Stimulated activated CD4-positive, alpha-beta T cell treated with anti-CD3 and anti-CD28 coated beads, TNF-alpha, amount 100 ng/mL, for 24 hours (primary cell): ENCODE measurements at regions not wholly inside any gene's neighbourhood (a gene's known extent, or its start where the extent isn't known, plus 50 kb on each side); places are given as distances from the start of the nearest gene placed in this dataset.
"Not testable (repeated sequence)": the region's sequence is repeated elsewhere in the genome, so short reads cannot be mapped to it uniquely, and the experiment has no call there.

Source experiments
- DNase-seq, 3 experiments: peaks; one replicate each; pipeline ENCODE4 v3.0.0-alpha.2; 2020; ENCODE audit warnings: low read depth in 3 of 3

DNA sequence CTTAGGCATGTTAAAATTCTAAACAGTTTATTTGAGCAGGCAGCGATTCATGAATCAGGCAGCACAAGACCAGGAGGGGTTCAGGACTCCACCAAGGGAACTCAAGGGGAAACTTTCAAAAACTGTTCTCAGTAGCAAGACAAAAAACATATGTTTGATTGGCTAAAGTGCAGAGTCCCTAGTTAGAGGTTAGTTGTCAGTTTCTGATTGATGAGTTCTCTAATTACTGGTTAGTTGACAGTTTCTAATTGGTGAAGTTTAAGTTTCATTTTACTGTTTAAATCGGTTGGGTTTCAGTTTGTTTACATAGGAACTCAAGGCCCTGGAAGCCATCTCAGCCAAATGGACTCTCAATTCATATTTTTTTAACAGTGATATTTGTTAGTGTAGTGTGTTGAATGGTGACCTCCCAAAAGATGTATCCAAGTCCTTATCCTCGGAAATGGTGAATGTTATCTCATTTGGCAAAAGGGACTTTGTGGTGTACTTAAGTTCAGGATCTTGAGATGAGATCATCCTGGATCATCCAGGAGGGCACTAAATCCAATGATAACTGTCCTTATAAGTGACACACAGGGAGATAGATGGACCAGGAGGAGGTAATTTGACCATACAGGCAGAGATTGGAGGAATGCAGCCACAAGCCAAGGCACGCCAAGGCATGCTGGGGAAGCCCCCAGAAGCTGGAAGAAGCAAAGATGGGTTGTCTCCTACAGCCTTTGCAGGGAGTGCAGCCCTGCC, 219.2 kb upstream of the RAI14 start:
- no peak for DNase-seq

DNA sequence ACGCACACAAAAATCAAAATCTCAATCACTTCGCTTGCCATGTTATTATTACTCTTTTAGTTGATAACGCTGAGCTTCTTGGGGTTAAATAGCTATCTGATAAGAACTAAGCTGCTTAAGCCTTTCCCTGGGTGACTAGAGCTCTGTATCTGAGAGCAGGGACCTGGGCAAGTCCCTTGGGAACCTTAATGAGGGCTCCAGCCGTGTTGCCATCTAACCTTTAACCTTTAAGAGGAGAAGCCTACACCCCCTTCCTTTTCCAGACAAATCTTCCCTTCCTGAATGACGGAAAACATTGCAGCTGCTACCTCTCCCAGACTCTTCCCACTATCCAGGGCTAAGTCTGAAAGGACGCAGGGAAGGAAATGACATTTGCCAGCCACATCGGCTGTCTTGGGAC, 216.5 kb upstream of the RAI14 start:
- DNase-seq = no peak

DNA sequence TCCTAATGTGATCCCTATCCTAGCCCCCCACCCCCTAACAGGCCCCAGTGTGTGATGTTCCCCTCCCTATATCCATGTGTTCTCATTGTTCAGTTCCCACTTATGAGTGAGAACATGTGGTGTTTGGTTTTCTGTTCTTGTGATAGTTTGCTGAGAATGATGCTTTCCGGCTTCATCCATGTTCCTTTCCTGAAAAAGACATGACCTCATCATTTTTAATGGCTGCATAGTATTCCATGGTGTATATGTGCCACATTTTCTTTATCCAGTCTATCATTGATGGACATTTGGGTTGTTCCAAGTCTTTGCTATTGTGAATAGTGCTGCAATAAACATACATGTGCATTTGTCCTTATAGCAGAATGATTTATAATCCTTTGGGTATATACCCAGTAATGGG, 214.4 kb upstream of the RAI14 start:
- DNase-seq = not testable (repeated sequence)

DNA sequence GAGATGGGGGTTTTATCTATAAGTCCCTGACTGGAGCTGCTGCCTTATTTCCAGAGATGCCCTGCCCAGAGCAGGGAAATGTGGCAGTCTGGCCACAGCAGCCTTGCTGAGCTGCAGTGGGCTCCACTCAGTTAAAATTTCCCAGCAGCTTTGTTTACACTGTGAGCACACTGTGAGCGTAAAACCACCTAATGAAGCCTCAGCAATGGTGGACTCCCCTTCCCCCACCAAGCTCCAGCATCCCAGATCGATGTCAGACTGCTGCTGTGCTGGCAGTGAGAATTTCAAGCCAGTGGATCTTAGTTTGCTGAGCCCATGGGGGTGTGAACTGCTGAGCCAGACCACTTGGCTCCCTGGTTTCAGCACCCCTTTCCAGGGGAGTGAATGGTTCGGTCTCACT, 208.7 kb upstream of the RAI14 start:
- DNase-seq = no peak

DNA sequence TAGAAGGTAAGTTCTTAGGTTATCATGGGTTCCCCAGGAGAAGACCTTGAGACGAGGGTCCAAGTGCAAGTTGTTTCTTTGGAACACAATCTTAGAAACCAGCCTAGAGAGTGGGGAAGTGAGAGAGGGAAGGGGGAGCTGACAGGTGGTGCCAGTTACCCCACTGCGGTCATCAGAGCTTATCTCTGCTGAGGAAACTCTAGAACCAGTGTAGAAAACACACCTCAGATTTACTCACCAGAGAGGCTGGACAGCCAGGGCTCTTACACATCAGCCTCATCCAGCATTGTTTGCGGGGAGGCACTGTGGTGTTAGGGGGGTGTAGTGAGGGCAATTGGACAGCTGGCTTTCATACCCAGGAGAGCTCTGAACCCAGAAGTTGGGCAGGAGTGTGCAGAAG, 206.5 kb upstream of the RAI14 start:
- DNase-seq = no peak

DNA sequence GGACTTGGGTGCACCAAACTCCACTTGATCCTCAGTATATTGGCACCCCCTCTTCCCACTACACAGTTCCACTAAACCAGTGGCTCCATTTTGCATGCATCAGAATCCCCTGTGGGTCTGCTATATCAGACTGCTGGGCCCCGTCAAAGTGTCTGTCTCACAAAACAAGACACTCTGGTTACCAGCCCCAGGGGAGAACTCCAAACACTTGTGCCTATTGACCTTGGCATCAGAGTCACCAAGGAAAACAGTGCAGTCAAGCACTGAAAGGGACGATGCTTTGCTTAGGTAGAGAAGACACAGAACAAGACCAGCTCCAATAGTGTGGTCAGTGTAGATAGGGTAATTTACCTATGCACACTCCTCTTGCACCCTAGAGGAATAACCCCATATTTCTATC, 205.8 kb upstream of the RAI14 start:
- DNase-seq = no peak

DNA sequence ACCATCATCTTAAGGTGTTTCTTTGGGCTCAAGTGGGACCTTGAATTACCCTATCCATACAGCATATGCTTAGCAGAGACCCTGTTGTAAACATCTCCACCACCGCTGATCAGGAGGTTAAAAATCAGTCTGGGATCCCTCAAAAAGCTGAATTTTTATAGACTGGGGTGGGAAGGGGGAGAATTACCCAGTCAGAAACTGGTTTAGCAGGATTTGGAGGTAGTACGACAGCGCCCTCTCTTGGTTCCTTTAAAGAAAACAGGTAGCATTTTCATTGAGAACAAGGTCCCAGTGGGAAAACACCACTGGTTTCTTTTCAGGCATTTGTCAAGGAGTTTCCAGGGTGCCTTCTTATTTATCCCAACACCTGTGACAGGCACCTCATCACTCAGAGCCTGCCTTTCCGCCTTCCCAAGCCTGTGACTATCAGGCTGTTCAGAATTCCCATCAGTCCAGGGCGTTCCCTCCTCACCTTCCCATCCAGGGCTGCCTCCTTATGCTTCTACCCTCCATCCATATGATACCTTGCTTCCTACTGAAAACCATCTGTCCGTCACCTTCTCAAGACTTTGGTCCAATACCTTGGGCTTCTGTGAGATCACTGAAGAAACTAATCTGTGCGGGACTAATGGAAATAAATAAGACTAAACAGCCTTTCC, 203.8 kb upstream of the RAI14 start:
- DNase-seq = no peak

DNA sequence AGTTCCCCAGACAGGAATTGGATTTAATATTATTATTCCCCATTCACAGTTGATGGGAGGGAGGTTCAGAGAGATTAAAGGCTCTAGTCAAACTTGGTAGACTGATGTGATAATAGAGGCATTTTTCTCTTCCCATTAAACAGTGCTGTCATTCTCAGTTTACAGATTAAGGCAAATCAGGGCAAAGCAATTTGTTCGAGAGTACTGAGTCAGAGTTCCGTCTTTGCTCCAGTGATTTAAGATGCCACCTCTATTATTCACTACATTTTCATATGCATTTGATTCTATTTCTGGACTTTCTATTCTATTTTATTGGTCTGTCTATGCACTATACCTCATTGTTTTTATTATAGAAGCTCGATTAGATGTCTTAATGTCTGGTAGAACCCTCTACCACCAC, 201.0 kb upstream of the RAI14 start:
- DNase-seq = no peak

DNA sequence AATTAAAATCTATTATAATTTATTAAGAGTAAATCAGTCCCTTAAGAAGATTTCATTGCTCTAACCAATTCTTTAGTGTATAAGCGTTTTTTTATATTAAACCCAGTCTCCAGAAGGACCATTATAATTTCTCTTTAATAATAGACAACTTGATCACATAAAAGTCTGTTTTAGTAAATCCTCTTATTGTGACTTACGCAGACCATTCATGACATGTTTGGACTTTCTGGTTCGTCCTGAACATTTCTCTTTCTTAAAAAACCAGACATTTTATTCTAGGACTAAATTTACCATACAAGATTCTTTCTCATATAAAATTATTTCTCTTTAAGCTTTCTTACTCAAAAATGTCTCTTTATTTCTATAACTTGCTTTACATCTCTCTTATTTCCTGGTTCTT, 196.2 kb upstream of the RAI14 start:
- no peak for DNase-seq

DNA sequence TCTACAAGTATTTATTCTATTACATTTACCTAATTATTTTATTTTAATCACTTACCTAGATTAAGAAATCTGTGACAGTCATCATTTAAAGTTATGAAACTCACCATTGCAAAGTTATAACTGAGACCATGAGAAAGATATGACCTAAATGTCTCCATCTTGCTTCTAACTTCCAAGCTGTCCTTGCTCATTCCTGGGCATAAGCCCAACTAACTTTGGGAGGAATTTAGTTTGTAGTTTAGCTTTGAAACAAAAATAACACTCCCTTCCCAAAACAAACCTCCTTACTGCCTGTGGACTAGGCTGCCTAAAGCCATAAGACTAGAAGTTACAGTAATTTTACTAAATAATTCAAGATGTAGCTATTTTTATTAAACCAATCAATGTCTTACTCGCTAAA, 195.6 kb upstream of the RAI14 start:
- DNase-seq = no peak

DNA sequence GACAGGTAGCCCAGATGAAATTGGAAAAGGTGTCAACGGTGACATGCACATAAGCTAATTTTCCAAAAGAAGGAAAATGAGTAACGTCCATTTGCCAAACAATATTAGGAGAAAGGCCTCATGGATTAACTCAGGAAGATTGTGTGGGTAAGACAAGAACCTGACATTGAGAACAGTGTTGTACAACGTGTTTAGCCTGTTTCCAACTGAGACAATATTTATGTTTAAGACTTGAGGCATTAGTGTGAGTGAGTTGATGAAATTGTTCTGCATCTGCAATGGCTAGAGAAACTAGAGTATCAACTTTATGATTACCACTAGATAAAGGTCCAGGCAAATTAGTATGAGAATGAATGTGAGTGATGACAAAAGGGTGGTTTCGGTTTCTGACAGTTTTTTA, 191.3 kb upstream of the RAI14 start:
- DNase-seq = no peak

DNA sequence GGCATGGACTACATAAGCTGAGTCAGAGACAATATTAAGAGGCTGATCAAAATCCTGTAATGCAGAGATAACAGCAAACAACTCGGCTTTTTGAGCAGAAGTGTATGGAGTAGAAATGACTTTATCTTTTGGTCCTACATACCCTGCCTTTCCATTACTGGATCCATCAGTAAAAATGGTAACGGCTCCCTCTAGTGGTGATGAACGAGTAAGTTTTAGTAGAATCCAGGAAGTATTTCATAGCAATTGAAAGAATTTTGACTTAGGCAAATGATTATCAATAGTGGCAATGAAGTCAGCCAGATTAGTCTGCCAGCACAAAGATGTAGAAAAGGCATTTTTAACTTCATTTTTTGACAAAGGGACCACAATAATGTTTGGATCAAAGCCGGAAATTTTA, 190.8 kb upstream of the RAI14 start:
- DNase-seq = not testable (repeated sequence)

DNA sequence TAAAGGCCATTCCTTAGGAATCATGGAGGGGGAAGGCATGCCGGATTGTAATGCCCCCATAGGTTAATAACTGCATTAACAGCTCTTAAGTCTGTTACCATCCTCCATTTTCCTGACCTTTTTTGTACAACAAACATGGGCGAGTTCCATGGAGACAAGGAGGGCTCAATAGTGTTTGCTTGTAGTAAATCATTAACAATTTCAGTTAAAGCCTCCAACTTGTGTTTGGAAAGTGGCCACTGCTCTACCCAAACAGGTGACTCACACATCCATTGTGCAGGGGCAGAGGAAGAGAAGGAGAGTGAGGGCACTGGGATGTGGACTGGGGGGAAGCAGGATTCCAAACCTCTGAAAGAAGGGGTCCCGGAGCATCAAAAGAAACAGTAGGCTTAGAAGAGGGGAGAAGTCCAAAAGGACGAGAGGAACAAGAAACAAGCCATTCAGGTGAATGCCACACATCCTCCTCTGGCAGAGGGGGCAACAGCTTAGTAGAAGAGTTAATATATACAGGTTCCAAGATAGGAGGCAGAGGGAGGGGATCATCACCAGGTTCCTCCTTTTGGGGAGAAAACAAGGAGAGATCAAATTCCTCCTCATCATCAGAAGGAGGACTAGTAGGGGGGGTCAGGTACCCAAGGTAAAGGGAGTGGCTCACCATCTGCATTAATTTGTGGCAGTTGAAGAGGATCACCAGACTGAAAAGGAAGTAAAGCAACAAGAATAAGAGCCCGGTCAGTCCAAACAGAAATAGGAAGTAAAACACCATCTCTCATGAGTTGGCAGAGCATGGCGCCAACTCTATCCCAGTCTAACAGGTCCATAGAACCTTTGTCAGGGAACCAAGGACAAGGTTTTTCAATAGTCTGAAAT, 189.4 kb upstream of the RAI14 start:
- DNase-seq = not testable (repeated sequence)

DNA sequence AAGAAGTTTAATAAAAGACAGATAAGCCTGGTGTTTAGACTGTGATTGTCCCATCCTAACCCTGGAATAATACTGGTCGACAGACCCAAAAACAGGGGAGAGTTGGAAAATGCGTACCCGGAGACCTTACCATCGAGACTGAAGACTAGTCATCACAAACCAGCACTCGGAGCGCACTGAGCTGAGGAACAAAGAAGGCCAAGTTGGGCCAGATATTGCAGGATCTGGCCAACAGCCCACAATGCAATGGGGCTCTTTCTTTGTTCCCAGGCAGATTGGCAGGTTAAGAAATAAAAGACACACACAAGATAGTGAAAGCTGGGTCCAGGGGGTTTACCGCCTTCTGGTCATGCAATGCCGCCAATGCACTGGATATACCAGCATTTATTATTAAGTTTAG, 188.7 kb upstream of the RAI14 start:
- DNase-seq = no peak

DNA sequence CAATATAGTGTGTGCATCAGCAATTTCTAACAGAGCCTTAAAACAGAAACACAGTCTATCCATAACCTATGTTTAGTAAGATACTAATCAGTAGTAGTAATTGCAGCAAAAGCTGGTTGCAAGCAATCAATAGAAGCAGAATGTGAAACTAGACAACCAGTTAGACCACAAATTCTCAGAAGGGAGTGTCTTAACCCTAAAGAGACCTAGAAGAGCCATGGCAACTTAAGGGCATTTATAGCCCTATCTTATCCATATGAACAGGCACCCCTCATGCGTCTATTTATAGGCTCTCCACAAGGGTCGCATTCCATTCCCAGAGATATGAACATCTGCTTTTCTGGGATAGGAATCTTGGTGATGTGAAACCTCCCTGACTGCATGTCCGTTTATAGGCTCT, 188.1 kb upstream of the RAI14 start:
- DNase-seq = not testable (repeated sequence)

DNA sequence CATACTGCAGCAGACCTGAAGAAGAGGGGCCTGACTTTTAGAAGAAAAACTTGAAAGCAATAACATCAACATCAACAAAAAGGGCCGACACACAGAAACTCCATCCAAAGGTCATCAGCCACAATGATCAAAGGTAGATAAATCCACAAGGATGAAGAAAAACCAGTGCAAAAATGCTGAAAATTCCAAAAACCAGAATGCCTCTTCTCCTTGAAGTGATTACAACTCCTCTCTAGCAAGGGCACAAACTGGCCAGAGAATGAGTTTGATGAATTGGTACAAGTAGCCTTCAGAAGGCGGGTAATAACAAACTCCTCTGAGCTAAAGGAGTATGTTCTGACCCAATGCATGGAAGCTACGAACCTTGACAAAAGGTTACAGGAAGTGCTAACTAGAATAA, 186.2 kb upstream of the RAI14 start:
- no peak for DNase-seq

DNA sequence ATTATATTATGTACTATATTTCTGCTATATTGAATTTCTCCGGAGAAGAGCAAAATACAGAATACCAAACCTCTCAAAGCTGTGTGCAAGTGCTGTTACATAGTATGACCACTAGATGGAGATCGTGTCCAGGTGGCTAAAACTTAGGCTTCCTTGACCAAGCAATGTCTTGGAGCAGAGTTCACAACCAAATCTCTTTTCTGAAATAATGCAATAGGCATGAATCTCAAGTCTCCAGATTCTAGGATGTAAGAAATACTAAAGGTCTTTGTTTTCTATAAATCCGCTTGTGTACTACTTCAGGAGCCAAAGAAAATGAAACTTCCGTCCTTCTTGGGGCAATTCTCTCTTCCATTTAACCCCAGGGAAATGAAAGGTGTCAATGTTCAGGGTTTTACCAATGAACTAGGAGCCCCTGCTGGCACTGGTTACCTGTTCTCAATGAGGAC, 181.5 kb upstream of the RAI14 start:
- no peak for DNase-seq

DNA sequence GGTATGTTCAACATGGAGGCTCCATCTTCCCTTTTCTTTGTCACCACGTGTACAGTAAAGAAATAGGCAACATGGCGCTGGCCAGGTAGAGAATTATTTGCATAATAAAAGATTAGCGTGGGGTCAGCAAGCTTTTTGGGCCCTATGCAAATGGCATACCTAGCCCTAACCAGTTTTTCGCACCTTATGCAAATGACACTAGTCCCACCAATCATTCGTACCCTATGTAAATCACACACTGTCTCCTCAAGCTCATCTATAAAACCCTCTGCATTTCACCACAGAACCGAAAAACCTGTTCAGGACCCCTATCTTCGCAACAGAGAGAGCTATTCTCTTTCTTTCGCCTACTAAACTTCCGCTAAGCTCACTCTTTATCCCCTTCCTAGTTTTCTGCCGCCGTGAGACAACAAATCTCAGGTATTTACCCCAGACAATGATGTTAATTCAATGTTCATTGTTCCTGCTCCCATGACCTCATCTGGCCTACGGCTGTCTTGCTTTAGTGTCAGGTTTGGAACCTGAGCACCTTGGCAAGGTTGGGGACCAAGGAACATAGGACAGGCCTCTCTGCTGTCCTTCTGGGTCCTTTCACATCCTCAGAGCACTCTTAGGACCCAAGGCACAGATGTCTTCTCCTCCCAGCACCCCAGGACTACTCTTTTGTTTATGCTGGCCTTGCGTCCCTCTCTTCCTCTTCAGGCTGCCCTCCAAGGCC, 180.7 kb upstream of the RAI14 start:
- no peak for DNase-seq

DNA sequence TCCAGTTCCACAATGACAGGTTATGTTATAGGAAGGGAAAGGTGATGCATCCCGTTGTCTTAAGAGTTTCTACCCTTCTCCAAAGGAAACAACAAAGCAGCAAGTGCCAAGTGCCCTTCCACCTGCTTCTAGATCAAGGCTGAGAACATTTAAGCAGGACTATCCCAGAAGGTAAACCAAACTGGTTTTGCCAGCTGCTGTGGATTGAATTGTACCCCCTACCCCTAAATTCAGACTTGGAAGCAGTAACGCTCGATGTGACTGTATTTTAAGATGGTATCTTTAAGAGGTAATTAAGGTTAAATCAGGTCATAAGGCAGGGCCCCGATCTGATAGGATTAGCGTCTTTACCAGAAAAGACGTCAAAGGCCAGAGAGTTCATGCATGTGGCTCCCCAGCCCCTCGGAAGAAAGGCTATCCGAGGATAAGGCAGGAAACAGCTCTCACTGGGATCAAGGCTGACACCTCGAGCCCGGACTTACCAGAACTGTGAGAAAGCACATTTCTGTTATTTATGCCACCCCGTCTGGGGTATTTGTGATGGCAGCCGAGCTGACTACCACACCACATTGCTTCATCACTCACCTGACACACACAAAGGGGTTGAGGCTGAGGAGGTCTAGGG, 179.1 kb upstream of the RAI14 start:
- no peak for DNase-seq

DNA sequence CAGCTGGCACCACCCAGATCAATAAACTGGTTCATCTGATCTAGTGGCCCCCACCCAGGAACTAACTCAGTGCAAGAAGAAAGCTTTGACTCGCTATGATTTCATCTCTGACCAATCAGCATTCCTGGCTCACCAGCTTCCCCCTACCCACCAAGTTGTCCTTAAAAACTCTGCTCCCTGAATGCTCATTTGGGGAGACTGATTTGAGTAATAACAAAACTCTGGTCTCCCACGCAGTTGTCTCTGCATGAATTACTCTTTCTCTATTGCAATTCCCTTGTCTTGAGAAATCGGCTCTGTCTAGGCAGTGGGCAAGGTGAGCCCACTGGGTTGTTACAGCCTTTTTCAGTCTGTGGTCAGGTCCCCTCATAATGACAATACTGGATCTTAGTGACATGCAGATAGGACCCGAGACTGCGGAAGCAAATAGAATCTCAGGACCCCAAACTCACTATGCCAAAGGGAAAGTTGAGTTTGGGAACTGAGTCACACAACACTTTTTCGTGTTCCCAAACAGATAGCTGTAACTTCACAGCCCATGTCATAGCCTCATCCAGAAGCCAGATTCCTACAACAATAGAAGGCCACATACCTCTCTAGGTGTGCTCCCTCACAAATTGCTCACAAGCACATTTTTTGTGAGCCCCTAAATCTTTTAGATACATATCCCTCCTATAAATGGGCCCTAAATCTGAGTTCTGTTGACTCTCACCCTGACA, 175.2 kb upstream of the RAI14 start:
- no peak for DNase-seq
